WTC11 (cell line): ENCODE measurements at regions not wholly inside any gene's neighbourhood (a gene's known extent, or its start where the extent isn't known, plus 50 kb on each side); places are given as distances from the start of the nearest gene placed in this dataset.

ENCODE experiments used
- ATAC-seq: fragments of 200-7000 bp; cut with Tn5 transposase; 2 replicates; pipeline ENCODE4 v1.10.0; 2021; ENCODE audit warnings: mild to moderate bottlenecking, moderate library complexity
- CTCF ChIA-PET: fragments of 300-600 bp; sonication (Branson Sonifier 250); formaldehyde crosslinking; loops from one replicate; lab custom pipeline; 2021; ENCODE audit warnings: antibody characterized with exemption; lab: Charles Lee
- POLR2A ChIA-PET: fragments of 350-600 bp; sonication (Branson Sonifier 250); formaldehyde crosslinking; loops from one replicate; lab custom pipeline; 2021; ENCODE audit warnings: antibody characterized with exemption; lab: Charles Lee
- DNase-seq: peaks from one replicate; pipeline ENCODE4 v3.0.0; 2021; ENCODE audit warnings: low spot score
- H3K27ac Mint-ChIP-seq: 2 replicates; pipeline ENCODE4 v1.8.0; 2021; ENCODE audit warnings: mixed read lengths
- H3K27me3 Mint-ChIP-seq: 2 replicates; pipeline ENCODE4 v1.8.0; 2021; ENCODE audit warnings: low read depth, mild to moderate bottlenecking, moderate library complexity, mixed read lengths
- H3K36me3 Mint-ChIP-seq: 2 replicates; pipeline ENCODE4 v1.8.0; 2021; ENCODE audit warnings: mixed read lengths
- H3K4me1 Mint-ChIP-seq: 2 replicates; pipeline ENCODE4 v1.8.0; 2022; ENCODE audit warnings: mixed read lengths
- H3K4me3 Mint-ChIP-seq: 2 replicates; pipeline ENCODE4 v1.8.0; 2021; ENCODE audit warnings: mild to moderate bottlenecking, moderate library complexity, mixed read lengths
- H3K9me3 Mint-ChIP-seq: 2 replicates; pipeline ENCODE4 v1.8.0; 2021; ENCODE audit warnings: mixed read lengths
- ARID4B ChIP-seq: sonication (generic); formaldehyde crosslinking; IDR thresholded peaks from 2 replicates; pipeline ENCODE4 v1.8.0; 2023; ENCODE audit warnings: missing genetic modification reagents, mild to moderate bottlenecking, borderline replicate concordance
- E2F4 ChIP-seq: sonication (generic); formaldehyde crosslinking; IDR thresholded peaks from 2 replicates; pipeline ENCODE4 v1.8.1; 2022; ENCODE audit warnings: low read depth, mild to moderate bottlenecking, moderate library complexity, missing genetic modification reagents, borderline replicate concordance
- E2F5 ChIP-seq: sonication (generic); formaldehyde crosslinking; IDR thresholded peaks from 2 replicates; pipeline ENCODE4 v1.8.1; 2022; ENCODE audit warnings: mild to moderate bottlenecking, moderate library complexity, missing genetic modification reagents
- FOXP1 ChIP-seq: sonication (generic); formaldehyde crosslinking; IDR thresholded peaks from 2 replicates; pipeline ENCODE4 v1.8.0; 2022; ENCODE audit warnings: missing genetic modification reagents, mild to moderate bottlenecking, moderate library complexity, borderline replicate concordance
- NFYB ChIP-seq: sonication (generic); formaldehyde crosslinking; conservative IDR thresholded peaks from 2 replicates; pipeline ENCODE4 v1.8.0; 2022; ENCODE audit warnings: low read depth, missing genetic modification reagents
- NR1H2 ChIP-seq: sonication (generic); formaldehyde crosslinking; IDR thresholded peaks from 2 replicates; pipeline ENCODE4 v1.9.0; 2021; ENCODE audit warnings: mild to moderate bottlenecking, moderate library complexity, missing genetic modification reagents
- TCF7 ChIP-seq: sonication (generic); formaldehyde crosslinking; IDR thresholded peaks from 2 replicates; pipeline ENCODE4 v1.8.0; 2022; ENCODE audit warnings: mild to moderate bottlenecking, low read depth, missing genetic modification reagents, moderate library complexity
- TEAD4 ChIP-seq: sonication (generic); formaldehyde crosslinking; IDR thresholded peaks from 2 replicates; pipeline ENCODE4 v1.8.0; 2022; ENCODE audit warnings: mild to moderate bottlenecking, missing genetic modification reagents
- ZNF219 ChIP-seq: sonication (generic); formaldehyde crosslinking; IDR thresholded peaks from 2 replicates; pipeline ENCODE4 v1.8.0; 2023; ENCODE audit warnings: missing genetic modification reagents, mild to moderate bottlenecking, borderline replicate concordance
- ZNF671 ChIP-seq: fragments of 250-450 bp; sonication (Bioruptor Pico); IDR thresholded peaks from 2 replicates; pipeline ENCODE4 v1.8.0; 2021; ENCODE audit warnings: mild to moderate bottlenecking
- TF ChIP-seq, protein P1 (sequence below): sonication (generic); formaldehyde crosslinking; IDR thresholded peaks from 2 replicates; pipeline ENCODE4 v1.8.1; 2023; ENCODE audit warnings: mild to moderate bottlenecking, missing genetic modification reagents, borderline replicate concordance
- TF ChIP-seq, protein P2 (sequence below): fragments of 250-450 bp; sonication (Bioruptor Pico); IDR thresholded peaks from 2 replicates; pipeline ENCODE4 v1.9.0; 2021; ENCODE audit warnings: mild to moderate bottlenecking
- TF ChIP-seq, protein P3 (sequence below): sonication (generic); formaldehyde crosslinking; IDR thresholded peaks from 2 replicates; pipeline ENCODE4 v1.8.0; 2023; ENCODE audit warnings: mild to moderate bottlenecking, missing genetic modification reagents

DNA sequence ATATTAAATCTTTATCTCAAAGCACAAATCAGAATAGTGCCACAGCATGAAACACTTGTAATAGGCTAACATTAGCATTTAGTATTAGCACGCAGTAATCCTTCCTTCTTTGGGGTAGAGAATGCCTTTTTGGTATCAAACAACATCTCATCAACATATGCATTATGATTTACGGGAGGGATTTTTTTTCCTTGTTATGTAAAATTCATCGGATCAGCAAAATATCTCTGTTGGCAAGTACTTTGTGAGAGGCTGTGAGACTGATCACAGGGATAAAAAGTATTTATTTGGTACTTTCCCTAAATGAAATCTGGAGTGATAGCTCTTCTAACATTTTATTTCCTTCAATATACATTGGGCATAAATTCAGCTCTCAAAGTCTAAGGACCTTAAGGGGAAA lies 68.4 kb upstream of the TMEM178A start:
- no peak for ATAC-seq
- Mint-ChIP-seq H3K9me3 (no peaks in the 10 kb centered on the region), H3K36me3 (no peaks in the 10 kb centered on the region), H3K4me1 (peaks cover 12% of the 10 kb centered on the region), H3K27ac (no peak overlapping the region), H3K27me3 (no peaks in the 10 kb centered on the region), H3K4me3 (no peak overlapping the region)
- TF ChIP-seq, protein P1, sequence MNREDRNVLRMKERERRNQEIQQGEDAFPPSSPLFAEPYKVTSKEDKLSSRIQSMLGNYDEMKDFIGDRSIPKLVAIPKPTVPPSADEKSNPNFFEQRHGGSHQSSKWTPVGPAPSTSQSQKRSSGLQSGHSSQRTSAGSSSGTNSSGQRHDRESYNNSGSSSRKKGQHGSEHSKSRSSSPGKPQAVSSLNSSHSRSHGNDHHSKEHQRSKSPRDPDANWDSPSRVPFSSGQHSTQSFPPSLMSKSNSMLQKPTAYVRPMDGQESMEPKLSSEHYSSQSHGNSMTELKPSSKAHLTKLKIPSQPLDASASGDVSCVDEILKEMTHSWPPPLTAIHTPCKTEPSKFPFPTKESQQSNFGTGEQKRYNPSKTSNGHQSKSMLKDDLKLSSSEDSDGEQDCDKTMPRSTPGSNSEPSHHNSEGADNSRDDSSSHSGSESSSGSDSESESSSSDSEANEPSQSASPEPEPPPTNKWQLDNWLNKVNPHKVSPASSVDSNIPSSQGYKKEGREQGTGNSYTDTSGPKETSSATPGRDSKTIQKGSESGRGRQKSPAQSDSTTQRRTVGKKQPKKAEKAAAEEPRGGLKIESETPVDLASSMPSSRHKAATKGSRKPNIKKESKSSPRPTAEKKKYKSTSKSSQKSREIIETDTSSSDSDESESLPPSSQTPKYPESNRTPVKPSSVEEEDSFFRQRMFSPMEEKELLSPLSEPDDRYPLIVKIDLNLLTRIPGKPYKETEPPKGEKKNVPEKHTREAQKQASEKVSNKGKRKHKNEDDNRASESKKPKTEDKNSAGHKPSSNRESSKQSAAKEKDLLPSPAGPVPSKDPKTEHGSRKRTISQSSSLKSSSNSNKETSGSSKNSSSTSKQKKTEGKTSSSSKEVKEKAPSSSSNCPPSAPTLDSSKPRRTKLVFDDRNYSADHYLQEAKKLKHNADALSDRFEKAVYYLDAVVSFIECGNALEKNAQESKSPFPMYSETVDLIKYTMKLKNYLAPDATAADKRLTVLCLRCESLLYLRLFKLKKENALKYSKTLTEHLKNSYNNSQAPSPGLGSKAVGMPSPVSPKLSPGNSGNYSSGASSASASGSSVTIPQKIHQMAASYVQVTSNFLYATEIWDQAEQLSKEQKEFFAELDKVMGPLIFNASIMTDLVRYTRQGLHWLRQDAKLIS (CRISPR knock-in tag), result no peak
- TF ChIP-seq TEAD4 (CRISPR knock-in tag), result no peak
- no peak for TF ChIP-seq TCF7
- TF ChIP-seq ZNF219 (CRISPR knock-in tag), result no peak
- TF ChIP-seq ZNF671, result no peak
- TF ChIP-seq NFYB (CRISPR knock-in tag), result no peak
- DNase-seq, result no peak
- ChIA-PET POLR2A (interaction anchor here (0.5 kb wide), 1 partner anchor 154 kb away, joined by 7 read pairs; no protein-coding TSS in a partner anchor), CTCF (interaction anchor here (0.9 to 1.3 kb wide), 2 partner anchors 11 to 133 kb away, joined by 3 to 6 read pairs; no protein-coding TSS in a partner anchor)

DNA sequence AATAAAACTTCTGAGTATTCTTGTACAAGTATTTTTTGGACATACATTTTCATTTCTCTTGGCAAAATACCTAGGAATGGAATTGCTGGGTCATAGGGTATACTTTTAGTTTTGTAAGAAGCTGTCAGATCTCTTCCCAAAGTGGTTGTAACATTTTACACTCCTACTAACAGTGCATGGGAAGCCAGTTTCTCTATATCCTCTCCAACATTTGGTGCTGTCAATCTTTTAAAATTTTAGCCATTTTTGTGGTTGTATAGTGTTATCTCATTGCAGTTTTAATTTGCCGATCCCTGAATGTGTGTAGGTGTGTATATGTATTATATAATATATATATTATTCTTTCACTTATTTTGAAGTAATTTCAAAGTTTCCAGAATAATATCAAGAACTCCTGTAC lies 63.1 kb upstream of the TMEM178A start:
- Mint-ChIP-seq H3K36me3 (no peaks in the 10 kb centered on the region), H3K27ac (no peak overlapping the region), H3K9me3 (no peaks in the 10 kb centered on the region), H3K27me3 (peaks cover 2% of the 10 kb centered on the region; the same call in 1 of the 2 replicates), H3K4me1 (peaks cover 5% of the 10 kb centered on the region), H3K4me3 (no peak overlapping the region)
- ChIA-PET CTCF (no interaction called here), POLR2A (no interaction called here)
- ATAC-seq, result no peak
- no peak for DNase-seq
- TF ChIP-seq, protein P2, sequence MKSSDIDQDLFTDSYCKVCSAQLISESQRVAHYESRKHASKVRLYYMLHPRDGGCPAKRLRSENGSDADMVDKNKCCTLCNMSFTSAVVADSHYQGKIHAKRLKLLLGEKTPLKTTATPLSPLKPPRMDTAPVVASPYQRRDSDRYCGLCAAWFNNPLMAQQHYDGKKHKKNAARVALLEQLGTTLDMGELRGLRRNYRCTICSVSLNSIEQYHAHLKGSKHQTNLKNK (CRISPR knock-in tag), result no peak

- DNase-seq (no peak), ATAC-seq (no peak)
- CTCF ChIA-PET, result interaction anchor here (1.2 kb wide), 1 partner anchor 126 kb away, joined by 3 read pairs; no protein-coding TSS in a partner anchor
- H3K27ac Mint-ChIP-seq, result no peak overlapping the region
- H3K27me3 Mint-ChIP-seq, result peaks cover 2% of the 10 kb centered on the region; the same call in 1 of the 2 replicates
- no peaks in the 10 kb centered on the region for H3K9me3 Mint-ChIP-seq
- POLR2A ChIA-PET, result no interaction called here
- peaks cover 4% of the 10 kb centered on the region for H3K4me1 Mint-ChIP-seq
- no peak overlapping the region for H3K4me3 Mint-ChIP-seq
- no peaks in the 10 kb centered on the region for H3K36me3 Mint-ChIP-seq
- TF ChIP-seq E2F5 (CRISPR knock-in tag) (no peak), FOXP1 (CRISPR knock-in tag) (no peak), ARID4B (CRISPR knock-in tag) (no peak), E2F4 (CRISPR knock-in tag) (no peak), NR1H2 (no peak)
- TF ChIP-seq, protein P3, sequence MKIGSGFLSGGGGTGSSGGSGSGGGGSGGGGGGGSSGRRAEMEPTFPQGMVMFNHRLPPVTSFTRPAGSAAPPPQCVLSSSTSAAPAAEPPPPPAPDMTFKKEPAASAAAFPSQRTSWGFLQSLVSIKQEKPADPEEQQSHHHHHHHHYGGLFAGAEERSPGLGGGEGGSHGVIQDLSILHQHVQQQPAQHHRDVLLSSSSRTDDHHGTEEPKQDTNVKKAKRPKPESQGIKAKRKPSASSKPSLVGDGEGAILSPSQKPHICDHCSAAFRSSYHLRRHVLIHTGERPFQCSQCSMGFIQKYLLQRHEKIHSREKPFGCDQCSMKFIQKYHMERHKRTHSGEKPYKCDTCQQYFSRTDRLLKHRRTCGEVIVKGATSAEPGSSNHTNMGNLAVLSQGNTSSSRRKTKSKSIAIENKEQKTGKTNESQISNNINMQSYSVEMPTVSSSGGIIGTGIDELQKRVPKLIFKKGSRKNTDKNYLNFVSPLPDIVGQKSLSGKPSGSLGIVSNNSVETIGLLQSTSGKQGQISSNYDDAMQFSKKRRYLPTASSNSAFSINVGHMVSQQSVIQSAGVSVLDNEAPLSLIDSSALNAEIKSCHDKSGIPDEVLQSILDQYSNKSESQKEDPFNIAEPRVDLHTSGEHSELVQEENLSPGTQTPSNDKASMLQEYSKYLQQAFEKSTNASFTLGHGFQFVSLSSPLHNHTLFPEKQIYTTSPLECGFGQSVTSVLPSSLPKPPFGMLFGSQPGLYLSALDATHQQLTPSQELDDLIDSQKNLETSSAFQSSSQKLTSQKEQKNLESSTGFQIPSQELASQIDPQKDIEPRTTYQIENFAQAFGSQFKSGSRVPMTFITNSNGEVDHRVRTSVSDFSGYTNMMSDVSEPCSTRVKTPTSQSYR (CRISPR knock-in tag), result no peak
- TF ChIP-seq, protein P1 (CRISPR knock-in tag), result no peak
These were observed 62.3 kb upstream of the TMEM178A start for GRCh38 chr2:39603436-39603835.
